Middle frontal gyrus (tissue), 1 donor: ENCODE measurements at regions not wholly inside any gene's neighbourhood (a gene's known extent, or its start where the extent isn't known, plus 50 kb on each side); places are given as distances from the start of the nearest gene placed in this dataset.

Experiments used
- DNase-seq: peaks from one replicate; pipeline ENCODE4 v3.0.0-alpha.2; 2015; ENCODE audit warnings: low spot score; ENCODE audit errors: extremely low spot score

GRCh38 chr22:47698906-47699305, 936.5 kb downstream of the TBC1D22A start:
- DNase-seq = no peak

GRCh38 chr22:47697861-47698260, 935.4 kb downstream of the TBC1D22A start:
- DNase-seq = no peak

- no peak for DNase-seq
Measured at GRCh38 chr22:47696776-47697175, 934.3 kb downstream of the TBC1D22A start.

GRCh38 chr22:47695176-47695575, 932.7 kb downstream of the TBC1D22A start:
- DNase-seq = no peak

- DNase-seq = no peak
Measured at GRCh38 chr22:47694536-47695130, 932.2 kb downstream of the TBC1D22A start.

- DNase-seq = no peak
Measured at GRCh38 chr22:47693606-47694005, 931.2 kb downstream of the TBC1D22A start.

- no peak for DNase-seq
Measured at GRCh38 chr22:47692811-47693210, 930.4 kb downstream of the TBC1D22A start.

- no peak for DNase-seq
Measured at GRCh38 chr22:47691152-47691895, 928.9 kb downstream of the TBC1D22A start.

GRCh38 chr22:47690586-47690985, 928.1 kb downstream of the TBC1D22A start:
- no peak for DNase-seq

GRCh38 chr22:47690166-47690565, 927.7 kb downstream of the TBC1D22A start:
- DNase-seq = no peak

- DNase-seq = no peak
Measured at GRCh38 chr22:47687776-47688175, 925.3 kb downstream of the TBC1D22A start.

GRCh38 chr22:47687346-47687655, 924.9 kb downstream of the TBC1D22A start:
- no peak for DNase-seq

GRCh38 chr22:47686594-47687345, 924.3 kb downstream of the TBC1D22A start:
- no peak for DNase-seq

GRCh38 chr22:47681411-47682165, 919.1 kb downstream of the TBC1D22A start:
- no peak for DNase-seq

- DNase-seq = no peak
Measured at GRCh38 chr22:47678636-47679287, 916.3 kb downstream of the TBC1D22A start.

- DNase-seq = no peak
Measured at GRCh38 chr22:47678048-47678447, 915.6 kb downstream of the TBC1D22A start.

GRCh38 chr22:47676685-47677084, 914.2 kb downstream of the TBC1D22A start:
- no peak for DNase-seq

GRCh38 chr22:47674600-47674999, 912.1 kb downstream of the TBC1D22A start:
- no peak for DNase-seq

GRCh38 chr22:47673557-47673956, 911.1 kb downstream of the TBC1D22A start:
- DNase-seq = no peak

- DNase-seq = no peak
Measured at GRCh38 chr22:47672526-47672925, 910.1 kb downstream of the TBC1D22A start.

- no peak for DNase-seq
Measured at GRCh38 chr22:47665151-47665550, 902.7 kb downstream of the TBC1D22A start.
